Endothelial cell of umbilical vein (primary cell): ENCODE measurements at regions not wholly inside any gene's neighbourhood (a gene's known extent, or its start where the extent isn't known, plus 50 kb on each side); places are given as distances from the start of the nearest gene placed in this dataset.

Source experiments
- BruUV-seq: library from RNA; stranded (reverse); fragments of 400-500 nt; replicated peaks from 2 replicates; lab custom pipeline; 2021; lab: Mats Ljungman, UMichigan
- CTCF ChIA-PET: fragments of 300-600, 350-600 bp; sonication (Branson Sonifier 250); formaldehyde crosslinking; loops from one replicate; lab custom pipeline; 2021; ENCODE audit warnings: antibody characterized with exemption, inconsistent platforms; lab: Charles Lee
- POLR2A ChIA-PET: fragments of 300-600, 350-600 bp; sonication (Branson Sonifier 250); formaldehyde crosslinking; loops from one replicate; lab custom pipeline; 2021; ENCODE audit warnings: antibody characterized with exemption, inconsistent platforms; lab: Charles Lee
- DNase-seq: peaks from one replicate; pipeline ENCODE4 v3.0.0-alpha.2; 2011; ENCODE audit warnings: low read depth, low spot score
- FAIRE-seq: peaks from 2 replicates; lab custom pipeline; 2011; peaks lifted over from hg19 to GRCh38; lab: Jason Lieb, UNC
- H2AFZ ChIP-seq: 2 replicates; pipeline ENCODE4 v1.6.0; 2012; ENCODE audit warnings: low read depth, low read length, control low read depth, inconsistent platforms
- H3K27ac ChIP-seq: 2 replicates; pipeline ENCODE4 v1.5.1; 2011; ENCODE audit warnings: low read depth, mild to moderate bottlenecking, control low read depth, low read length, moderate library complexity; ENCODE audit not compliant: insufficient read depth
- H3K27me3 ChIP-seq, 2 experiments: 2 replicates each; pipeline versions ENCODE4 v1.6.0 to v1.6.1; 2011; ENCODE audit warnings: low read length in 2 of 2, mixed read lengths in 1 of 2; ENCODE audit not compliant: control insufficient read depth in 2 of 2, insufficient read depth in 2 of 2
- H3K36me3 ChIP-seq, 2 experiments: 2 replicates in 1 of 2; 3 replicates in 1 of 2; pipeline ENCODE4 v1.5.1; 2011; ENCODE audit warnings: low read length in 2 of 2, mild to moderate bottlenecking in 1 of 2, moderate library complexity in 1 of 2; ENCODE audit not compliant: control insufficient read depth in 2 of 2, insufficient read depth in 2 of 2; ENCODE audit errors: extremely low read depth in 1 of 2
- H3K4me1 ChIP-seq: 3 replicates; pipeline ENCODE4 v1.5.1; 2011; ENCODE audit warnings: mild to moderate bottlenecking, low read length; ENCODE audit not compliant: control insufficient read depth, insufficient read depth; ENCODE audit errors: extremely low read depth
- H3K4me2 ChIP-seq: 2 replicates; pipeline ENCODE4 v1.6.1; 2011; ENCODE audit warnings: low read length, control low read depth, mixed read lengths; ENCODE audit not compliant: insufficient read depth
- H3K4me3 ChIP-seq, 3 experiments: fragments of 200-600 bp in 1 of 3; sonication (generic), shearing (Covaris generic) in 1 of 3; replicated peaks in 1 of 3; 2 replicates each; pipeline ENCODE4 v1.5.1; 2011 to 2016; ENCODE audit warnings: control low read depth in 3 of 3, low read length in 3 of 3, mild to moderate bottlenecking in 2 of 3, inconsistent platforms in 1 of 3, low read depth in 1 of 3, moderate library complexity in 1 of 3; ENCODE audit not compliant: insufficient read depth in 1 of 3
- H3K79me2 ChIP-seq: 2 replicates; pipeline ENCODE4 v1.6.0; 2012; ENCODE audit warnings: low read length, inconsistent platforms; ENCODE audit not compliant: control insufficient read depth, insufficient read depth
- H3K9ac ChIP-seq: replicated peaks from 2 replicates; pipeline ENCODE3; 2011; ENCODE audit warnings: low read length, control low read depth; ENCODE audit not compliant: insufficient read depth; ENCODE audit errors: extremely low read depth
- H3K9me1 ChIP-seq: replicated peaks from 3 replicates; pipeline ENCODE4 v1.6.0; 2011; ENCODE audit warnings: mild to moderate bottlenecking, low read length; ENCODE audit not compliant: control insufficient read depth, insufficient read depth; ENCODE audit errors: extremely low read depth
- H3K9me3 ChIP-seq: replicated peaks from 2 replicates; pipeline ENCODE4 v1.5.1; 2012; ENCODE audit warnings: low read length, inconsistent platforms; ENCODE audit not compliant: control insufficient read depth, insufficient read depth
- H4K20me1 ChIP-seq: replicated peaks from 2 replicates; pipeline ENCODE3; 2011; ENCODE audit warnings: mild to moderate bottlenecking, low read length; ENCODE audit not compliant: control insufficient read depth, insufficient read depth; ENCODE audit errors: extremely low read depth
- CTCF ChIP-seq, 2 donors: IDR thresholded peaks; 1 replicate in 1 of 2; 2 replicates in 1 of 2; pipeline ENCODE4 v1.5.1; 2011; ENCODE audit warnings: low read length in 2 of 2, mild to moderate bottlenecking in 2 of 2, moderate library complexity in 2 of 2, control low read depth in 1 of 2, inconsistent platforms in 1 of 2, low read depth in 1 of 2; ENCODE audit not compliant: insufficient read depth in 1 of 2; ENCODE audit errors: extremely low read depth in 1 of 2
- EZH2 ChIP-seq: IDR thresholded peaks from 2 replicates; pipeline ENCODE4 v1.6.1; 2012; ENCODE audit warnings: borderline replicate concordance, low read depth, mild to moderate bottlenecking, moderate library complexity, low read length, inconsistent platforms; ENCODE audit not compliant: severe bottlenecking
- GATA2 ChIP-seq: IDR thresholded peaks from 2 replicates; pipeline ENCODE4 v1.7.0; 2011; ENCODE audit warnings: low read depth, mild to moderate bottlenecking, moderate library complexity, mixed read lengths, low read length; ENCODE audit not compliant: insufficient read length, insufficient read depth
- JUN ChIP-seq: IDR thresholded peaks from 2 replicates; pipeline ENCODE4 v1.6.1; 2011; ENCODE audit warnings: borderline replicate concordance, low read depth; ENCODE audit not compliant: insufficient read length, insufficient read depth
- MYC ChIP-seq: IDR thresholded peaks from one replicate; pipeline ENCODE4 v1.6.1; 2011; ENCODE audit warnings: mild to moderate bottlenecking, low read depth, low read length
- POLR2A ChIP-seq: IDR thresholded peaks from 2 replicates; pipeline ENCODE4 v1.6.1; 2012; ENCODE audit warnings: low read depth, mild to moderate bottlenecking, control low read depth, low read length
- POLR2AphosphoS5 ChIP-seq: IDR thresholded peaks from 2 replicates; pipeline ENCODE4 v1.6.1; 2012; ENCODE audit warnings: low read depth, mild to moderate bottlenecking, control low read depth, low read length, moderate library complexity; ENCODE audit not compliant: insufficient read depth
- dilution Hi-C: fragments of 300-500 bp; cut with MboI; formaldehyde crosslinking; loops from one replicate; pipeline ENCODE4 v1.15.0; 2019; ENCODE audit warnings: low sequenced_read_pairs; ENCODE audit not compliant: extremely low pct_ligation_motif_present
- intact Hi-C: fragments of 100-400 bp; cut with micrococcal nuclease; formaldehyde crosslinking; loops from one replicate; pipeline ENCODE4 v1.10.0; 2022

GRCh38 chr6:126633373-126633772 is 293.5 kb downstream of the CENPW start:
- H3K9me1 ChIP-seq: no peaks in the 10 kb centered on the region
- POLR2A ChIA-PET: no interaction called here
- H2AFZ ChIP-seq: no peak overlapping the region
- no peak overlapping the region for H3K4me2 ChIP-seq
- H3K9me3 ChIP-seq: no peaks in the 10 kb centered on the region
- DNase-seq (no peak), FAIRE-seq (no peak)
- H3K4me1 ChIP-seq: no peaks in the 10 kb centered on the region
- H3K4me3 ChIP-seq: no peak overlapping the region
- BruUV-seq: no TSS peak
- H3K36me3 ChIP-seq: no peaks in the 10 kb centered on the region
- dilution Hi-C loops: no loop called here
- H4K20me1 ChIP-seq: no peaks in the 10 kb centered on the region
- no peak overlapping the region for H3K27ac ChIP-seq
- H3K27me3 ChIP-seq: no peaks in the 10 kb centered on the region
- H3K79me2 ChIP-seq: no peaks in the 10 kb centered on the region
- no peak for TF ChIP-seq MYC
- no peak for TF ChIP-seq EZH2
- no peak for TF ChIP-seq JUN
- no peak for TF ChIP-seq POLR2A
- TF ChIP-seq POLR2AphosphoS5: no peak
- TF ChIP-seq CTCF (IDR thresholded peaks at IDR 0.05; ENCODE audit: extremely low read depth in 1 of 2, insufficient read depth in 1 of 2, low read depth in 1 of 2, low read length in 2 of 2): no peak
- no peak for TF ChIP-seq GATA2
- H3K9ac ChIP-seq: no peak overlapping the region
- intact Hi-C loops: no loop called here
- CTCF ChIA-PET: no interaction called here

GRCh38 chr6:126640356-126640755 is 300.4 kb downstream of the CENPW start:
- DNase-seq (no peak), FAIRE-seq (no peak)
- H3K4me2 ChIP-seq: no peak overlapping the region
- POLR2A ChIA-PET: no interaction called here
- H3K9me1 ChIP-seq: no peaks in the 10 kb centered on the region
- no peak overlapping the region for H3K27ac ChIP-seq
- intact Hi-C loops (no loop called here), dilution Hi-C loops (no loop called here)
- H3K4me3 ChIP-seq: no peak overlapping the region
- H2AFZ ChIP-seq: no peak overlapping the region
- H4K20me1 ChIP-seq: no peaks in the 10 kb centered on the region
- no peaks in the 10 kb centered on the region for H3K27me3 ChIP-seq
- H3K9me3 ChIP-seq: no peaks in the 10 kb centered on the region
- H3K4me1 ChIP-seq: no peaks in the 10 kb centered on the region
- CTCF ChIA-PET: interaction anchor here (0.9 to 2.3 kb wide), 5 partner anchors 8 to 164 kb away, joined by 3 to 9 read pairs (median 4); no protein-coding TSS in a partner anchor
- H3K36me3 ChIP-seq: no peaks in the 10 kb centered on the region
- no TSS peak for BruUV-seq
- no peak for TF ChIP-seq EZH2
- H3K79me2 ChIP-seq: no peaks in the 10 kb centered on the region
- H3K9ac ChIP-seq: no peak overlapping the region
